ENCODE measurements at regions not wholly inside any gene's neighbourhood (a gene's known extent, or its start where the extent isn't known, plus 50 kb on each side); places are given as distances from the start of the nearest gene placed in this dataset.

DNA sequence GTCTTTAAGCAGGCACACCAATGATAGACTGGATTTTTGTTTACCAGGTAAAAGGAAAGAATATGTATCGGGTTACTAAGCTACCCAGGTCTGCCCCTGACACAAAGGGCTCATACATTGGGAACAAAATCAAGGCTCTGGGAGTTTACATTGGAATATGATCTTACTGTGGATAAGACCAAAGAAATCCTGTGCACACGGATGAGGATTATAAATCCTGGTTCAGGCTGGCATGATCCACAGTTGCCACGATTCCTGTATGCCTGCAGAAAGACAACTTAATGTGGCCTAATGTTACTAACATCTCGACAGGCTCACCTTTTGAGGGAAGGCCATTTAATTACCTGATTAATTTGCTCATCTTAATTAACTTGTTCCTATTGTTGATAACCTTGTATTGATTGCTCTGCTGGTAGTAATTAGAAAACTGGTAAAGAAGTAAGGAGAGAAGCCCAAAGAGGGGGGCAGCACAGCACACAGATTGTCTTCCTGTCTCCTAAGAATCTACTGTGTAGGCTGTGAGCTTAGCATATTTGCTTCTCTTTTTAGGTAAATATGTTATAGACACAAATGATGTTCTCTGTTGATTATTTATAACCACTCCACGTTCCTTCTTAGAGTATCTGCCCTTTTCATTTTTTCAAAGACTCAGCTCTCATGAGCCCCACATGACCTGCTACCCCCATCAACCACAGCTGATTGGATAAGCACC is 51.0 kb upstream of the TOX3 start:
- DNase-seq (ENCODE audit: extremely low read depth, low read depth) = no peak
- TF ChIP-seq, protein P1, sequence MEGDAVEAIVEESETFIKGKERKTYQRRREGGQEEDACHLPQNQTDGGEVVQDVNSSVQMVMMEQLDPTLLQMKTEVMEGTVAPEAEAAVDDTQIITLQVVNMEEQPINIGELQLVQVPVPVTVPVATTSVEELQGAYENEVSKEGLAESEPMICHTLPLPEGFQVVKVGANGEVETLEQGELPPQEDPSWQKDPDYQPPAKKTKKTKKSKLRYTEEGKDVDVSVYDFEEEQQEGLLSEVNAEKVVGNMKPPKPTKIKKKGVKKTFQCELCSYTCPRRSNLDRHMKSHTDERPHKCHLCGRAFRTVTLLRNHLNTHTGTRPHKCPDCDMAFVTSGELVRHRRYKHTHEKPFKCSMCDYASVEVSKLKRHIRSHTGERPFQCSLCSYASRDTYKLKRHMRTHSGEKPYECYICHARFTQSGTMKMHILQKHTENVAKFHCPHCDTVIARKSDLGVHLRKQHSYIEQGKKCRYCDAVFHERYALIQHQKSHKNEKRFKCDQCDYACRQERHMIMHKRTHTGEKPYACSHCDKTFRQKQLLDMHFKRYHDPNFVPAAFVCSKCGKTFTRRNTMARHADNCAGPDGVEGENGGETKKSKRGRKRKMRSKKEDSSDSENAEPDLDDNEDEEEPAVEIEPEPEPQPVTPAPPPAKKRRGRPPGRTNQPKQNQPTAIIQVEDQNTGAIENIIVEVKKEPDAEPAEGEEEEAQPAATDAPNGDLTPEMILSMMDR (IDR thresholded peaks at IDR 0.05; ENCODE audit: low read depth, low read length) = no peak

DNA sequence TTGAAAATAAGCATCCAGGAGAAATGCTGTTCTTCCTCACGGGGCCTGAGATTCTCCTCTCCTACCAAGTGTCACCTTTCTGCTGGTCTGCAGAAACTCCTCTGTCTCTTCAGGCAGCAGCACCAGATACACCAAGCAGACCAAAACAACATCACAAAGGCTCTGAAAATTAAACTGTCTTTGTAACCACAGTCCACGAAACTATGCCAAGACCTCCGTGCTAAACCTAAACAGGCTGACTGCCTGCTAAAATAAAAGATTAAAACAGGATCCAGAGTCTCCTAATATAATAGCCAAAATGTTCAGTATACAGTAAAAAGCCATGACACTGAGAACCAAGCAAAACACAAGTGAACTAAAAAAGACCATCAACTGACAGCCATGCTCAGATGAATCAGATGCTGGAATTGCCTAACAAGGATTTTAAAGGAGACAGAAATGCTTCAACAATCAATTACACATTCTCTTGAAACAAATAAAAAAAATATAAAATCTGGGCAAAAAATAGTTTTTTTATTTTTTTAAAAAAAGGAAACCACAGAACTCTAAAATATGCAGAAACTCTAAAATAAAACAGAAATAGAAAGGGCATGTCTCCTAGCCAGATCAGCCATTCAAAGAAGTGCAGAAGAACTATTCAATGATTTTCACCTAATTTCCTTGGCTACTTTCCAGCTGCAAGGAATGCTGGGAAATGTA is 50.3 kb upstream of the TOX3 start:
- TF ChIP-seq, protein P1 (IDR thresholded peaks at IDR 0.05; ENCODE audit: low read depth, low read length) = no peak
- DNase-seq (ENCODE audit: extremely low read depth, low read depth) = no peak

Data from AG09319 (cell line).